ENCODE measurements at regions not wholly inside any gene's neighbourhood (a gene's known extent, or its start where the extent isn't known, plus 50 kb on each side); places are given as distances from the start of the nearest gene placed in this dataset.

DNA sequence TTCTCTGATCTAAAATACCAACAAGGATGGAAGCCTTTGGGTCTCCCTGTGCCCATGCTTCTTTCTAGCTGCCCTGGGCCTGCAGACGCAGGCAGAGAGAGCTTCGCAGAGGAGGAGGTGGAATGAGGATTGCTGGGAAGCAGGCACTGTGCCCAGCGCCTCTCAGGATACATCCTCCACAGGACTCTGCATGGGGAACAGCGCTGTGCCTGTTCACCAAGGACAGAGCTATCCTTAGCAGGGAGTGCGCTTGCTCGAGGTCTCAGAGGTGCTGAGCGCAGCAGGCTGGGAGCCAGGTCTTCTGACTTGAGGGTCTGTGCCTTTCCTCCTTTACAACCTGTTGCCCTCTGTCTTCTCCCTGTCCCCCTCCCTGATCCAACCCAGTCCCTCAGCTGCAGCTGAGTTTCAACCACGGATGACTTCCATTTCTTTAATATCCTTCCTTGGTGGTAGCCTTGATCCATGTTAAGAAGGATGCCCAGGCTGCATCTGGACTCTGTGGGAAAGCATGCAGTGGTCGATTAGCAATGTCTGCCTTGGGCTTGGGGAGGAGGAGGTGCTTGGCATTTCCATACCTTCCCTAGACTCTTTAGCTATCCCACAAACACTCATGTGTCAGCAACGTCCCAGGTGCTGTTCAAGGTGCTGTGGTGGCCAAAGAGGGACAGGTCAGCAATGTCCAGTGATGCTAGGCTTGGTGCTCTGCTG is 219.6 kb upstream of the GPR26 start:
- TF ChIP-seq, protein P1, sequence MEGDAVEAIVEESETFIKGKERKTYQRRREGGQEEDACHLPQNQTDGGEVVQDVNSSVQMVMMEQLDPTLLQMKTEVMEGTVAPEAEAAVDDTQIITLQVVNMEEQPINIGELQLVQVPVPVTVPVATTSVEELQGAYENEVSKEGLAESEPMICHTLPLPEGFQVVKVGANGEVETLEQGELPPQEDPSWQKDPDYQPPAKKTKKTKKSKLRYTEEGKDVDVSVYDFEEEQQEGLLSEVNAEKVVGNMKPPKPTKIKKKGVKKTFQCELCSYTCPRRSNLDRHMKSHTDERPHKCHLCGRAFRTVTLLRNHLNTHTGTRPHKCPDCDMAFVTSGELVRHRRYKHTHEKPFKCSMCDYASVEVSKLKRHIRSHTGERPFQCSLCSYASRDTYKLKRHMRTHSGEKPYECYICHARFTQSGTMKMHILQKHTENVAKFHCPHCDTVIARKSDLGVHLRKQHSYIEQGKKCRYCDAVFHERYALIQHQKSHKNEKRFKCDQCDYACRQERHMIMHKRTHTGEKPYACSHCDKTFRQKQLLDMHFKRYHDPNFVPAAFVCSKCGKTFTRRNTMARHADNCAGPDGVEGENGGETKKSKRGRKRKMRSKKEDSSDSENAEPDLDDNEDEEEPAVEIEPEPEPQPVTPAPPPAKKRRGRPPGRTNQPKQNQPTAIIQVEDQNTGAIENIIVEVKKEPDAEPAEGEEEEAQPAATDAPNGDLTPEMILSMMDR (optimal IDR thresholded peaks at IDR 0.05 in 1 of 3, IDR thresholded peaks at IDR 0.05 in 1 of 3, conservative IDR thresholded peaks at IDR 0.05 in 1 of 3; ENCODE audit: extremely low read depth in 1 of 3, insufficient read depth in 2 of 3, low read length in 3 of 3): no peak
- no peak for TF ChIP-seq EZH2 (IDR thresholded peaks at IDR 0.05; ENCODE audit: low read length)
